SK-N-SH (cell line): ENCODE measurements at regions not wholly inside any gene's neighbourhood (a gene's known extent, or its start where the extent isn't known, plus 50 kb on each side); places are given as distances from the start of the nearest gene placed in this dataset.

Experiments
- CTCF ChIA-PET: fragments of 300-600, 350-600 bp; formaldehyde crosslinking; extraction: SDS; loops from one replicate; lab custom pipeline; 2021; lab: Yijun Ruan, JAX
- POLR2A ChIA-PET: fragments of 350-600 bp; sonication (Branson Sonifier 250); formaldehyde crosslinking; extraction: SDS; loops from one replicate; lab custom pipeline; 2020; ENCODE audit warnings: antibody characterized with exemption, inconsistent platforms; lab: Yijun Ruan, JAX
- DNase-seq: peaks from one replicate; pipeline ENCODE4 v3.0.0; 2012
- H2AFZ ChIP-seq: fragments of 200-600 bp; sonication (generic); 2 replicates; pipeline ENCODE4 v1.8.1; 2016; ENCODE audit warnings: antibody characterized with exemption, mild to moderate bottlenecking, low read depth
- H3F3A ChIP-seq: fragments of 200-600 bp; sonication (generic); replicated peaks from 2 replicates; pipeline ENCODE3; 2016; ENCODE audit warnings: antibody characterized with exemption, mild to moderate bottlenecking; ENCODE audit not compliant: insufficient read depth
- H3K27ac ChIP-seq, 2 experiments: fragments of 200-500 bp in 1 of 2; fragments of 200-600 bp in 1 of 2; sonication (Bioruptor generic) in 1 of 2; sonication (generic), shearing (Covaris generic) in 1 of 2; 2 replicates each; pipeline versions ENCODE4 v1.5.1 to v1.6.1; 2014 to 2016; ENCODE audit warnings: low read depth in 2 of 2, inconsistent platforms in 1 of 2, low read length in 1 of 2, mild to moderate bottlenecking in 1 of 2, mixed read lengths in 1 of 2
- H3K27me3 ChIP-seq: fragments of 200-600 bp; sonication (generic), shearing (Covaris generic); 2 replicates; pipeline ENCODE4 v1.6.1; 2016; ENCODE audit warnings: mixed run types; ENCODE audit not compliant: insufficient read depth
- H3K36me3 ChIP-seq, 2 experiments: fragments of 200-500 bp in 1 of 2; fragments of 200-600 bp in 1 of 2; sonication (Bioruptor generic) in 1 of 2; sonication (generic) in 1 of 2; replicated peaks in 1 of 2; 2 replicates each; pipeline versions ENCODE3 to v1.5.1; 2014 to 2016; ENCODE audit warnings: low read length in 1 of 2, mild to moderate bottlenecking in 1 of 2; ENCODE audit not compliant: insufficient read depth in 2 of 2, control insufficient read depth in 1 of 2
- H3K4me1 ChIP-seq, 2 experiments: fragments of 200-500 bp in 1 of 2; fragments of 200-600 bp in 1 of 2; sonication (Bioruptor generic) in 1 of 2; sonication (generic), shearing (Covaris generic) in 1 of 2; 2 replicates each; pipeline versions ENCODE4 v1.5.1 to v1.6.1; 2014 to 2016; ENCODE audit warnings: low read depth in 1 of 2, low read length in 1 of 2, mixed run types in 1 of 2; ENCODE audit not compliant: insufficient read depth in 2 of 2, control insufficient read depth in 1 of 2
- H3K4me2 ChIP-seq: fragments of 200-600 bp; sonication (generic), shearing (Covaris generic); 2 replicates; pipeline ENCODE4 v1.6.1; 2017; ENCODE audit warnings: mixed run types
- H3K4me3 ChIP-seq, 2 experiments: fragments of 200-500 bp in 1 of 2; fragments of 200-600 bp in 1 of 2; sonication (Bioruptor generic) in 1 of 2; sonication (generic), shearing (Covaris generic) in 1 of 2; 2 replicates each; pipeline versions ENCODE4 v1.5.1 to v1.8.1; 2014 to 2016; ENCODE audit warnings: low read depth in 2 of 2, inconsistent platforms in 1 of 2, low read length in 1 of 2, mild to moderate bottlenecking in 1 of 2, mixed read lengths in 1 of 2, moderate library complexity in 1 of 2
- H3K79me2 ChIP-seq: fragments of 200-600 bp; sonication (generic); 2 replicates; pipeline ENCODE4 v1.8.1; 2017; ENCODE audit warnings: mild to moderate bottlenecking; ENCODE audit not compliant: insufficient read depth
- H3K9ac ChIP-seq: fragments of 200-600 bp; sonication (generic); 2 replicates; pipeline ENCODE4 v1.6.1; 2017; ENCODE audit warnings: mixed run types
- H3K9me2 ChIP-seq: fragments of 200-600 bp; sonication (generic); 2 replicates; pipeline ENCODE4 v1.6.1; 2017; ENCODE audit warnings: mixed run types
- H3K9me3 ChIP-seq: fragments of 200-600 bp; sonication (generic); 2 replicates; pipeline ENCODE4 v1.6.1; 2017; ENCODE audit warnings: mixed run types, mild to moderate bottlenecking, moderate library complexity
- H4K20me1 ChIP-seq: fragments of 200-600 bp; sonication (generic); 2 replicates; pipeline ENCODE4 v1.6.1; 2017; ENCODE audit warnings: mild to moderate bottlenecking, mixed run types; ENCODE audit not compliant: insufficient read depth
- GATA2 ChIP-seq: sonication (generic); formaldehyde crosslinking; IDR thresholded peaks from 2 replicates; pipeline ENCODE4 v1.5.0; 2020; ENCODE audit warnings: mild to moderate bottlenecking, missing genetic modification reagents
- NRF1 ChIP-seq: IDR thresholded peaks from 2 replicates; pipeline ENCODE4 v1.6.1; 2012; ENCODE audit warnings: low read depth, mild to moderate bottlenecking, low read length
- RAD21 ChIP-seq: IDR thresholded peaks from 2 replicates; pipeline ENCODE4 v1.6.1; 2012; ENCODE audit warnings: mild to moderate bottlenecking, low read length
- RCOR1 ChIP-seq: fragments of 150-350 bp; IDR thresholded peaks from 2 replicates; pipeline ENCODE4 v1.6.1; 2017; ENCODE audit warnings: antibody characterized with exemption, low read length
- SMC3 ChIP-seq: IDR thresholded peaks from 2 replicates; pipeline ENCODE4 v1.6.1; 2012; ENCODE audit warnings: low read depth, low read length, improper control_type of control experiment
- TCF12 ChIP-seq: IDR thresholded peaks from 2 replicates; pipeline ENCODE4 v1.4.0; 2012
- USF2 ChIP-seq: fragments of 150-350 bp; IDR thresholded peaks from 2 replicates; pipeline ENCODE4 v1.6.1; 2017; ENCODE audit warnings: antibody characterized with exemption, low read length, low read depth, borderline replicate concordance
- ZBTB33 ChIP-seq: IDR thresholded peaks from 2 replicates; pipeline ENCODE4 v1.4.0; 2012; ENCODE audit warnings: low read depth, borderline replicate concordance
- WGBS: methylation state at CpG from one replicate; pipeline ENCODE4 v1.1.6; 2017; ENCODE audit warnings: low lambda C conversion rate; 5-methylcytosine and 5-hydroxymethylcytosine counted together
- TF ChIP-seq, protein P1 (sequence below): fragments of 200-600 bp; sonication (generic); IDR thresholded peaks from 2 replicates; pipeline ENCODE4 v1.6.1; 2017; ENCODE audit warnings: antibody characterized with exemption, mild to moderate bottlenecking, moderate library complexity

- no peak for DNase-seq
- ChIA-PET POLR2A (no interaction called here), CTCF (no interaction called here)
- no peak for TF ChIP-seq NRF1
- TF ChIP-seq, protein P1, sequence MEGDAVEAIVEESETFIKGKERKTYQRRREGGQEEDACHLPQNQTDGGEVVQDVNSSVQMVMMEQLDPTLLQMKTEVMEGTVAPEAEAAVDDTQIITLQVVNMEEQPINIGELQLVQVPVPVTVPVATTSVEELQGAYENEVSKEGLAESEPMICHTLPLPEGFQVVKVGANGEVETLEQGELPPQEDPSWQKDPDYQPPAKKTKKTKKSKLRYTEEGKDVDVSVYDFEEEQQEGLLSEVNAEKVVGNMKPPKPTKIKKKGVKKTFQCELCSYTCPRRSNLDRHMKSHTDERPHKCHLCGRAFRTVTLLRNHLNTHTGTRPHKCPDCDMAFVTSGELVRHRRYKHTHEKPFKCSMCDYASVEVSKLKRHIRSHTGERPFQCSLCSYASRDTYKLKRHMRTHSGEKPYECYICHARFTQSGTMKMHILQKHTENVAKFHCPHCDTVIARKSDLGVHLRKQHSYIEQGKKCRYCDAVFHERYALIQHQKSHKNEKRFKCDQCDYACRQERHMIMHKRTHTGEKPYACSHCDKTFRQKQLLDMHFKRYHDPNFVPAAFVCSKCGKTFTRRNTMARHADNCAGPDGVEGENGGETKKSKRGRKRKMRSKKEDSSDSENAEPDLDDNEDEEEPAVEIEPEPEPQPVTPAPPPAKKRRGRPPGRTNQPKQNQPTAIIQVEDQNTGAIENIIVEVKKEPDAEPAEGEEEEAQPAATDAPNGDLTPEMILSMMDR = no peak
- Histone ChIP-seq H2AFZ (no peak overlapping the region), H3F3A (no peaks in the 10 kb centered on the region), H3K27me3 (no peaks in the 10 kb centered on the region), H3K9me3 (no peaks in the 10 kb centered on the region), H3K4me3 (no peak overlapping the region), H3K4me1 (no peaks in the 10 kb centered on the region), H3K4me2 (no peak overlapping the region), H3K9ac (no peak overlapping the region), H3K79me2 (no peaks in the 10 kb centered on the region), H4K20me1 (no peaks in the 10 kb centered on the region), H3K9me2 (no peaks in the 10 kb centered on the region), H3K36me3 (no peaks in the 10 kb centered on the region), H3K27ac (no peak overlapping the region)
- 0% methylated on average over 1 of the region's 1 CpG for WGBS
Measured at GRCh38 chrX:99001286-99001685, 1408.8 kb downstream of the PCDH19 start.

GRCh38 chrX:98962996-98963395 is 1447.1 kb downstream of the PCDH19 start:
- TF ChIP-seq USF2 = no peak
- no peak for TF ChIP-seq TCF12
- no peak for TF ChIP-seq SMC3
- TF ChIP-seq RCOR1 = no peak
- no peak for TF ChIP-seq GATA2
- TF ChIP-seq ZBTB33 = no peak
- no peak for TF ChIP-seq RAD21
- 0% methylated on average over 2 of the region's 2 CpGs for WGBS
- CTCF ChIA-PET = no interaction called here
- H3K4me3 ChIP-seq = no peak overlapping the region
- H3K27me3 ChIP-seq = no peaks in the 10 kb centered on the region
- no peak overlapping the region for H2AFZ ChIP-seq
- H3K4me1 ChIP-seq = no peaks in the 10 kb centered on the region
- no peaks in the 10 kb centered on the region for H3K36me3 ChIP-seq
- H4K20me1 ChIP-seq = no peaks in the 10 kb centered on the region
- no peak overlapping the region for H3K27ac ChIP-seq
- no peaks in the 10 kb centered on the region for H3F3A ChIP-seq
- H3K4me2 ChIP-seq = no peak overlapping the region
- POLR2A ChIA-PET = no interaction called here
- no peaks in the 10 kb centered on the region; the same call in 1 of the 2 replicates for H3K9me3 ChIP-seq
- H3K9ac ChIP-seq = no peak overlapping the region
- H3K79me2 ChIP-seq = no peaks in the 10 kb centered on the region
- H3K9me2 ChIP-seq = peaks cover 3% of the 10 kb centered on the region; the same call in 1 of the 2 replicates
- no peak for DNase-seq
